ENCODE measurements at regions not wholly inside any gene's neighbourhood (a gene's known extent, or its start where the extent isn't known, plus 50 kb on each side); places are given as distances from the start of the nearest gene placed in this dataset.

GRCh38 chr2:120892271-120892966, 156.8 kb downstream of the GLI2 start:
- ChIA-PET CTCF (no interaction called here), POLR2A (ENCODE audit: unreplicated experiment) (no interaction called here)
- Histone ChIP-seq H2AFZ (ENCODE audit: low read length) (no peak overlapping the region), H4K20me1 (ENCODE audit: low read length) (no peaks in the 10 kb centered on the region), H3K27me3 (ENCODE audit: low read length) (no peaks in the 10 kb centered on the region), H3K9ac (ENCODE audit: low read length) (no peak overlapping the region), H3K9me2 (replicated peaks; ENCODE audit: low read length) (no peaks in the 10 kb centered on the region), H3K9me3 (ENCODE audit: low read length) (no peaks in the 10 kb centered on the region), H3K4me3 (ENCODE audit: low read length) (no peak overlapping the region), H3K36me3 (ENCODE audit: low read depth, low read length) (no peaks in the 10 kb centered on the region), H3K4me1 (ENCODE audit: insufficient read depth, low read length) (no peaks in the 10 kb centered on the region), H3F3A (ENCODE audit: low read length, unreplicated experiment) (no peaks in the 10 kb centered on the region), H3K4me2 (ENCODE audit: low read length) (no peak overlapping the region), H3K79me2 (ENCODE audit: low read length) (no peaks in the 10 kb centered on the region), H3K27ac (ENCODE audit: low read length) (no peak overlapping the region)
- DNase-seq: no peak
- TF ChIP-seq EZH2phosphoT487 (IDR thresholded peaks at IDR 0.05; ENCODE audit: borderline replicate concordance, low read length): no peak
- TF ChIP-seq EZH2 (IDR thresholded peaks at IDR 0.05; ENCODE audit: low read length, unreplicated experiment): no peak
- no TSS peak for BruUV-seq (replicated peaks)
- ATAC-seq: no peak
- intact Hi-C loops (cut with micrococcal nuclease): no loop called here

- ATAC-seq: no peak
- TF ChIP-seq, protein P1, sequence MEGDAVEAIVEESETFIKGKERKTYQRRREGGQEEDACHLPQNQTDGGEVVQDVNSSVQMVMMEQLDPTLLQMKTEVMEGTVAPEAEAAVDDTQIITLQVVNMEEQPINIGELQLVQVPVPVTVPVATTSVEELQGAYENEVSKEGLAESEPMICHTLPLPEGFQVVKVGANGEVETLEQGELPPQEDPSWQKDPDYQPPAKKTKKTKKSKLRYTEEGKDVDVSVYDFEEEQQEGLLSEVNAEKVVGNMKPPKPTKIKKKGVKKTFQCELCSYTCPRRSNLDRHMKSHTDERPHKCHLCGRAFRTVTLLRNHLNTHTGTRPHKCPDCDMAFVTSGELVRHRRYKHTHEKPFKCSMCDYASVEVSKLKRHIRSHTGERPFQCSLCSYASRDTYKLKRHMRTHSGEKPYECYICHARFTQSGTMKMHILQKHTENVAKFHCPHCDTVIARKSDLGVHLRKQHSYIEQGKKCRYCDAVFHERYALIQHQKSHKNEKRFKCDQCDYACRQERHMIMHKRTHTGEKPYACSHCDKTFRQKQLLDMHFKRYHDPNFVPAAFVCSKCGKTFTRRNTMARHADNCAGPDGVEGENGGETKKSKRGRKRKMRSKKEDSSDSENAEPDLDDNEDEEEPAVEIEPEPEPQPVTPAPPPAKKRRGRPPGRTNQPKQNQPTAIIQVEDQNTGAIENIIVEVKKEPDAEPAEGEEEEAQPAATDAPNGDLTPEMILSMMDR (conservative IDR thresholded peaks at IDR 0.05; ENCODE audit: low read depth, low read length): no peak
- no peaks in the 10 kb centered on the region for H3K27me3 ChIP-seq (ENCODE audit: low read length)
- no TSS peak for BruUV-seq (replicated peaks)
- no peak overlapping the region for H3K4me3 ChIP-seq (ENCODE audit: low read length)
- H3K4me2 ChIP-seq (ENCODE audit: low read length): no peak overlapping the region
- no peak overlapping the region for H2AFZ ChIP-seq (ENCODE audit: low read length)
- H3K9me2 ChIP-seq (replicated peaks; ENCODE audit: low read length): no peaks in the 10 kb centered on the region
- CTCF ChIA-PET: no interaction called here
- H3K27ac ChIP-seq (ENCODE audit: low read length): no peak overlapping the region
- no peak overlapping the region for H3K9ac ChIP-seq (ENCODE audit: low read length)
- DNase-seq: no peak
- no peaks in the 10 kb centered on the region for H3K36me3 ChIP-seq (ENCODE audit: low read depth, low read length)
- no peaks in the 10 kb centered on the region for H3F3A ChIP-seq (ENCODE audit: low read length, unreplicated experiment)
- H3K79me2 ChIP-seq (ENCODE audit: low read length): no peaks in the 10 kb centered on the region
- H3K4me1 ChIP-seq (ENCODE audit: insufficient read depth, low read length): no peaks in the 10 kb centered on the region
- H3K9me3 ChIP-seq (ENCODE audit: low read length): no peaks in the 10 kb centered on the region
- intact Hi-C loops (cut with micrococcal nuclease): no loop called here
- H4K20me1 ChIP-seq (ENCODE audit: low read length): no peaks in the 10 kb centered on the region
- POLR2A ChIA-PET (ENCODE audit: unreplicated experiment): no interaction called here
Observed at GRCh38 chr2:120892967-120893667, 157.4 kb downstream of the GLI2 start.

GRCh38 chr2:120893811-120894584, 158.3 kb downstream of the GLI2 start:
- Histone ChIP-seq H3K79me2 (ENCODE audit: low read length) (no peaks in the 10 kb centered on the region), H3K4me2 (ENCODE audit: low read length) (no peak overlapping the region), H2AFZ (ENCODE audit: low read length) (no peak overlapping the region), H4K20me1 (ENCODE audit: low read length) (no peaks in the 10 kb centered on the region), H3K27me3 (ENCODE audit: low read length) (no peaks in the 10 kb centered on the region), H3K4me1 (ENCODE audit: insufficient read depth, low read length) (no peaks in the 10 kb centered on the region), H3K36me3 (ENCODE audit: low read depth, low read length) (no peaks in the 10 kb centered on the region), H3K9ac (ENCODE audit: low read length) (no peak overlapping the region), H3F3A (ENCODE audit: low read length, unreplicated experiment) (no peaks in the 10 kb centered on the region), H3K4me3 (ENCODE audit: low read length) (no peak overlapping the region), H3K9me3 (ENCODE audit: low read length) (no peaks in the 10 kb centered on the region), H3K27ac (ENCODE audit: low read length) (no peak overlapping the region), H3K9me2 (replicated peaks; ENCODE audit: low read length) (no peaks in the 10 kb centered on the region)
- CTCF ChIA-PET: no interaction called here
- intact Hi-C loops (cut with micrococcal nuclease): no loop called here
- DNase-seq (no peak), ATAC-seq (no peak)
- no TSS peak for BruUV-seq (replicated peaks)
- TF ChIP-seq, protein P1 (conservative IDR thresholded peaks at IDR 0.05; ENCODE audit: low read depth, low read length): no peak
- TF ChIP-seq EZH2 (IDR thresholded peaks at IDR 0.05; ENCODE audit: low read length, unreplicated experiment) (no peak), EZH2phosphoT487 (IDR thresholded peaks at IDR 0.05; ENCODE audit: borderline replicate concordance, low read length) (no peak)
- POLR2A ChIA-PET (ENCODE audit: unreplicated experiment): no interaction called here

All from PC-3 (cell line).